KG1 (cell line): ENCODE measurements at regions not wholly inside any gene's neighbourhood (a gene's known extent, or its start where the extent isn't known, plus 50 kb on each side); places are given as distances from the start of the nearest gene placed in this dataset.
"Not testable (repeated sequence)": the region's sequence is repeated elsewhere in the genome, so short reads cannot be mapped to it uniquely, and the experiment has no call there.

Source experiments
- DNase-seq: peaks from one replicate; lab custom pipeline; 2025; lab: John Stamatoyannopoulos, UW

DNA sequence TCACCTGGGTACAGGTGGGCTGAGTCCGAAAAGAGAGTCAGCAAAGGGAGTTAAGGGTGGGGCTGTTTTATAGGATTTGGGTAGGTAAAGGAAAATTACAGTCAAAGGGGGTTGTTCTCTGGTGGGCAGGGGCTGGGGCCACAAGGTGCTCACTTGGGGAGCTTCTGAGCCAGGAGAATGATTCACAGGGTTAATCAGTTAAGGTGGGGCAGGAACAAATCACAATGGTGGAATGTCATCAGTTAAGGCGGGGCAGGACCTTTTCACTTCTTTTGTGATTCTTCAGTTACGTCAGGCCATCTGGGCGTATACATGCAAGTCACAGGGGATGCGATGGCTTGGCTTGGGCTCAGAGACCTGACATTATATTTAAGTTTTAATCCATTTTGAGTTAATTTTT lies 179.7 kb upstream of the TRPC7 start:
- not testable (repeated sequence) for DNase-seq

DNA sequence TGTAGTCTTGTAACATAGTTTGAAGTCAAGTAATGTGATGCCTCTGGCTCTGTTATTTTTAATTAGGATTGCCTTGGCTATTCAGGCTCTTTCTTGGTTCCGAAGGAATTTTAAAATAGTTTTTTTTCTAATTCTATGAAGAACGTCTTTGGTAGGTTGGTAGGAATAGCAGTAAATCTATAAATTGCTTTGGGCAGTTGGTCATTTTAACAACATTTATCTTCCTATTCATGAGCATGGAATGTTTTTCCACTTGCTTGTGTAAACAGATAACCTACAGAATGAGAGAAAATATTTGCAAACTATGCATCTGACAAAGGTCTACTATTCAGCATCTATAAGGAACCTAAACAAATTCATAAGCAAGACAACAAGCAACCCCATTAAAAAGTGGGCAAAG lies 173.2 kb upstream of the TRPC7 start:
- no peak for DNase-seq

DNA sequence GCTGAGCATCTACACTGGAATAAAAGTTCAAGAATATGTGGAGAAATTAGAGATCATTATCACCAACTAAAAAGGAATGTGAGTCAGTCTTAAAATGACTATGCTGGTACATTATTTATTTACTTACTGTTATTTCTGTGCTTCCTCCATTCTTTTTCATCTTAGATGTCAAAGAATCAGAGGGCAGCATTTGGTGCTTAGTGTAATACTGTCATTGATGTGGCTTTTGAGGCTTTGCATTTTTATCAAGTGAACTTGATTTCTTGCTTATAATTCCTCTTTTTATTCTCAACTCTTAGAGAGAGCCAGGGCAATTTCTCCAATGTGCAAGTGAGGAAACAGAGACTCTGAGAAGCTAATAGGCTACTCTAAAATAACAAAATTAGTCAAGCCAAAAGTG lies 163.7 kb upstream of the TRPC7 start:
- no peak for DNase-seq

DNA sequence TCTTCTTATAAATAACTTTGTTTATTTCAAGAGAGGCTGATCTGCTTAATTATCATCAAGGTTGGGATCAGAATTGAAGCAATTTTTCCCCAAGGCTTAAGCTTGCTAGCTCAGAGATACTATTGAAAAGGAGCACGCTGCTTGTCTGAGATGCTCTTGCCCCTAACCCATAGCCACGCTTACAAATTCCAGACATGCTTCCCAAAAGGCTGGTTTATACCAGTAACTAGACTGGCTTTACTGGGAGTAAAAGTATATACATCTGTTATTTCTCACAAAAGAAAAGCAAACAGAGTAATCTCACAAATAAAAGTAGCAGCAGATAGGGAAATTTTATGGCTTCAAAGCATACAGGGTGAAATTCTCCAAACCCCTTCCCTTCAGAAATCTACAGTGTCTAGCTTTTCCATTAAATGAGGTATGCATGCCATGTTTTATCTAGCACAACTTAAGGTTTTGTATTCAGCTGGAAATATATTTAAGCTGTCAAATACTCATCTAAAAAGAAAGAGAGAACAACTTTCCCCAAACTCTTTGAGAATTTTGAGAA lies 163.2 kb upstream of the TRPC7 start:
- no peak for DNase-seq

DNA sequence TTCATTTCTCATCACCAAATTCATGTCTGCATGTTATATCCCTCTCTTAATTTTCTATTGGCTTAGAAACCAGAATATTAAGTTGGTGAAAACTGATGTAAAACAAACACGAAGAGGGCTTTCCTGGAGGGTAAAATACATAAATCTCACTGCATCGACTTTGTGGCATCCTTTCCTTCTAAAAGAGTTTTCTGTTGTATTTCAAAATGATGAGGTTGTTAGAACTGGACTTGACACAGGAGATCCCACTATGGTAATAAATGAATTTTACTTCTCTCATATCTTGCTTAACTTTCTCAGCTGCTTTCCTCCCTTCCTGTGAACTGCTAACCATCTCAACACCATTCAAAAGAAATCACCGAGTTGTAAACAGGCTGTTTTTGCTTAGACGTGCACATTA lies 162.0 kb upstream of the TRPC7 start:
- no peak for DNase-seq

DNA sequence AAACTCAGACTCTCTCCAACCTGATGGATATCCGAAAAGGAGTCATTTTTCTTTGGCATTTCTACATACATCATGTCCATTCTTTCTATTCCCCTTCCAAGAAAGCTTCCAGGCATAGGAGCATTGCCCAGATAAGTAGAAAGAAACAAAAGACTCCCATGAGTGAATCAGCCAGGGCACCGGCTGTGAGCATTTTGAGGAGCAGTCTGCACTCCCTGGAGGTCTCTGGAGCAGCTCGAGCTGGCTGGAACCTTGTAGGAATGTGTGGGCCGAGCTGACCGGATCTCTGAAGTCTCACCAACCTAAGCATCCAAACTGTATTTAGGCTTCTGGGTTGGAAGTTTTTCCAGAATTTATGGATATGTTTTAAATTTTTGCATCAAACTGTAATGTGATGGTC lies 161.4 kb upstream of the TRPC7 start:
- DNase-seq: no peak

DNA sequence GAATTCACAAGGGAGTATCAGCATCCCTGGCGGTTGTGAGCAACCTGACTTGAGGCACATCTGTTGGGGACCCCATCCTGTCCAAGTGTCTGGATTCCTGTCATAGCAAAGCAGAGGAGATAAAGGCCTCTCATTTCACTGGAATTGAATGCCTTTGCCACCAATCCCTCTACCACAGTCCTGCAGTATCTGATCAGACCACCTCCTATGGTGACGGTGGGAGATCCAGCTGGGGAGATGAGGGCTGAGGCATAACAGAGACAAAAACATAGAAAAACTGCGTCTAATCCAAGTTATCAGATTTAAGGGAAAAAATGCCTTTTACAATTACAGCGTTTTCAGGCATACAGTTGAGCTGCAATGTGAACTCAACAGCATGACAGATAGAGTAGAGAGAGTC lies 160.7 kb upstream of the TRPC7 start:
- no peak for DNase-seq

DNA sequence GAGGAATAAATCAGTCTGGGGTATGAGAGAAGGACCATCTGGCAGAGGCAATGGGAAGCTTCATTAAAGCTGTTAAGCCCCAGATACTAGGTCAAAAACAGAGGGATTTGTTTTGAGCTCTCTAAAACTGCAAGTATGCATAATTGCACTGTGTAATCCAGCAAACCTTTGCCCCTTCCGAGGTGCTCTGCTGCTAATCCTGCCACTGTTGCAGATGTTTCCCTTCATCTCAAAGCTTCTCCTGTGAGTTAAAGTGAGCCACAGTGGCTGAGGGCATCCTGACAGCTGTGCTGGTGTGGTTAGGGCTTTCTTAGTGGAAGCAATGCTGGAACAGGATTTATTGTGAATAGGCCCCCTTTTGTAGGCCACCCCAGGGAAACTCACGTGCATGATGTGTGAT lies 160.3 kb upstream of the TRPC7 start:
- DNase-seq: no peak

DNA sequence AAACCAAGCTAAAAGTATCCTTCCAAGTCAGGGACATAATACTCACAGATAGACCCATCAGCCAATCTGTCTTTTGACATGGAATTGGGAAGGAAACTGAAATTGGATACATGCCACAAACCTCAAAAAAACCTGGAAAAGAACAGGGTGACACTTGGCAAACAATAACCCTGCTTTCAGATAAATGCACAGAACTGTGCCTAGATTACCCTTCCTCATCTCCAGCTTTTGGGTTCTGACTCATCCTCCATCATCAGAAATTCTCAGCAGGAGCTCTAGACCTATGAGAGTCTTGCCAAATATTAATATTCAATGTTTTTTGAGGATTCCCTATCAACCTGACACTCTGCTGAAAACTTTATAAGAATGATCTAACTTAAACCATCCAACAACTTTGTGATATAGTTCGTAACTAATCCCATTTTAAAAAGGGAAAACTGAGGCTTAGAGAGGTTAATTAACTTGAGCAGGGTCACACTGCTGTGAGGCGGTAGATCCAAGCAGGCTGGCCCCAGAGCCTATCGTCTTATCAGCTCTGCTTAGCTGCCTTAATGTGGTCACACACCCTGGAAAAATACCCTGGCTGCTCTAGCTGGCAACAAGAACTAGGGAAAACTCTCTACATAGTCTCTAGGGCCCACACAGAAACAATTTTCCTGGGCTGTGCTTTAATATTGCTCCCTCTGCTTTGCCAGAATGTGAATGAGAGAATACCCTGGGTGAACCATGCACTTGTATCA lies 157.0 kb upstream of the TRPC7 start:
- DNase-seq: no peak

DNA sequence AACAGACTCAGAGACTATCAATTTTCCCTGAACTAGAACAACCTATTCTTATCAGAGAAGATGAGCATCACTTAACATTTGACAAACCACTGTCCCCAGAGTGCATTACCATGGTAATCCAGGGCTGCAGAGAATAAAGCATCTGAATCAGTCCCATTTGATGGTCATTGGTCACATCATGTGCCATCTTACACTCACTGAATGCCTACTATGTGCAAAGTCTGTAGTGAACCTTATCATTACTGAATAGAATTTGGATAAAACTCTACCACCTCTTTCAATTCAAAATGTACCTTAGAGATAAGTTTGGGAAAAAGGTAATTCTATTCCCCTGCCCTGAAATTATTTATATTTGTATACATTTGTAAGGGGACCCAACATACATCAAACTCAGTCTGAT lies 156.4 kb upstream of the TRPC7 start:
- DNase-seq: no peak

DNA sequence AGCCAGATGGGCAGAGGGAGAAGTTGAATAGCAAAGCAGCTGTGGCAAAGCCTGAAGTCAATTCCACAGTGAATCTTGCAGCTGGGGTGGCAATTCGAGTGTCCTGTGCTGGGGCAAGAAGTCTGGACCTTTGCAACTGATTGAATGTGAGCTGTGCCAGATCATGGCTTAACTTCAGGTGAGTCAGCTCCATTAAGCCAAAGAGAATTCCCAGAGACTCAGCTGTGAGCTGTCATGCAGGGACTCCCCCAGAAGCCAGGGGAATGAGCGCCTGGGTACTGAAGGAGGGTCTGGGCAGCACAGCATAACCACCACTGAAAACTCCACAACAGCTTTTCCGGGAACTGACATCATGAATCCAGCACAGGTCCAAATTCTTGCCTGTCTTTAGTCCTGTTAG lies 153.5 kb upstream of the TRPC7 start:
- no peak for DNase-seq

DNA sequence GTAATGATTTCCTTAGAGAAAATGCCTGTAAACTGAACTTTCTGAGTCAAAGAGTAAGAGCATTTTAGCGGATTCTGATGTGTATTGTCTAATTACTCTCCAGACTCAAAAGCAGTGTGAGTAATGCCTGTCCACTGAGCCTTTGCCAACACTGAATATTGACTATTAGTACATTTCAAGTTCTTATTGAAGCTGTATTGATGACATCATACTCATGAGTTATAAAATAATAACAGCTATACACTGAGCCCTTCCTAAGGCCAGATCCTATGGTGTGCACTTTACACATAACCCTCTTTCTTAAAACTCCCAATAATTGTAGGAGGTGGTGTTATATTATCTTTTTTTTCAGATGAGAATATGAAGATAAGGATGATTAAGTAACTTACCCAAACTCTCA lies 152.8 kb upstream of the TRPC7 start:
- no peak for DNase-seq

DNA sequence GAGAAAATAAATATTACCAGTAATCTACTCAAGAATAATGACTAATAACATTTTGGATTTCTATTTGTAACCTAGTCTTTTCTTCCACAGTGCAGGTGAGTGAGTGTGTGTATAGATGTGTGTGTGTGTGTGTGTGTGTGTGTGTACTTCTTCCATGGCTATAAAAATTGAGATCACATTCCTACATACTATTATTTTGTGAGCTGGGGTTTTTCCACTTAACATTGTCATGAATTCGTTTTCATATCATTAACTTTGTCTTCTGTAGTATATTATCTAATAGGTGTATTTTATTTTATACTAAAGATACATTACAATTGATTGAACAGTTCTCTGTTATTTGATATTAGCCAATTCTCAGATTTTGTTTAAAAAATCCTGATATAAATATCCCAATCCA lies 152.4 kb upstream of the TRPC7 start:
- DNase-seq: no peak

DNA sequence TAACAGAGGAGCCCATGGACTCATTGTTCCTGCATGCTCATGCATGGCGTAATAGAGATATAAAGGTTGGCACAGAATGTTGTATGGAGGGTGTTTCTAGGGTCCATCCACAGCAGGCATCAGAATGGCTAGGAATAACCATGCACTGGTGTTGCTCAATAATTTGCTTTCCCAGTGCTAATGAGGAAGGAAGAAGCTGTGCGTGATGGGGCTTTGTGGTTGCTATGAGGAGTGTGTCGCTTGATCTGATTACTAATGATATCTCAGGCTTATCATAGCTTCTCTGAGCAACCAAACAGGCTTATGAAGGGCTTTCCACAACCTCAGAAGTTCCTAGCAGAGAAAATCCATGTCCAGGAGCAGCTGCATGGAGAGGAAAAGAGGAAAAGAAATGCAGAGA lies 151.3 kb upstream of the TRPC7 start:
- no peak for DNase-seq

DNA sequence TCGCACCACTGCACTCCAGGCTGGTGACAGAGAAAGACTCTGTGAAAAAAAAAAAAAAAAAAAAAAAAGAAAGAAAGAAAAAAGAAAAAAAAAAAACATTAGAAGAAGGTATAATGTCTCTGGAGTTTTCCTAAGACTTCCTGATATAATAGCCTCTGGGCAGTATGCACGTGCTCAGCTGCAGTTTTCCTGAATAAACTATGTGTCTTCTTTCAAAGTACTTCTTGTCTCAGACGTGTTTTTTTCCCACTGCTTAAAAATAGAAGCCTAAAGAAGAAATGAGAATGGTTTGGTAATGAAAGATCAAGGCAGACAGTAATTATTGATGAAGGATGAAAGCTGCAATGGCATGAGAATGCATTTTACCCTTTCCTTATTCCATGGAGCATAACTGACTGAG lies 148.1 kb upstream of the TRPC7 start:
- no peak for DNase-seq

DNA sequence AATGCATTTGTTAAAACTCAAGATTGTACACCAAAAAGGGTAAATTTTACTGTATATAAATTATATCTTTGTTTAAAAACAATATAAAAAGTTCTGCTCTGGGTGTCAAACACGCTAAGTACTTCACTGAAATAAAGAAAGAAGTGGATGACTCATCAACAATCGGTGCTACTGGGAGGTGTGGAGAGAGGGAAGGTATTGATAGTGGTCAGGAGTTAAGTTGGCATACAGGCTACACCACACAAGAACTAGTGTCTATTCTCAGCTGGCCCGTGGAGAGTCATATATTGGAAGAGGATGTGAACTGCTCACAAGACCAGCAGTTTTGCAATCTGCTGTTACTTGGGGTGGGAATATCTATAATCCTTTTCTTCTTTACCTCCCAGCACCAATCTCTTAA lies 145.7 kb upstream of the TRPC7 start:
- no peak for DNase-seq

DNA sequence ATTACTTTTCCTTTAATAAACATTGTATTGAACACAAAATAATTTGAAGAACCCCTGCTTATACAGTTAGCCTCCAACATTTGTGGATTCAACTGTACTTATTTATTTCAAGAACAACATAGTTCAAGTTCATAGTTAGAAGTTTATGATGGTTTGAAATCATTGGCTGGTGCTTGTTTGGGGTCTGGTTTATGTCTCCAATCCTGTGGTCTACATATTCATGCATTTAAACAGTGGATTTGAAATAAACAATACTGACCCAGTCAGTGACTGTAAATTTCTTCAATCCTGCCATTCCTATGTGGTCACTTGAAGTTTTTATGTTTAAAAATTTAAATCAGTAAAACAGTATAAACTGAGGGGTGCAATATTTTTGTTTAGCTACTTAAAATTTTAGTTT lies 145.1 kb upstream of the TRPC7 start:
- no peak for DNase-seq

DNA sequence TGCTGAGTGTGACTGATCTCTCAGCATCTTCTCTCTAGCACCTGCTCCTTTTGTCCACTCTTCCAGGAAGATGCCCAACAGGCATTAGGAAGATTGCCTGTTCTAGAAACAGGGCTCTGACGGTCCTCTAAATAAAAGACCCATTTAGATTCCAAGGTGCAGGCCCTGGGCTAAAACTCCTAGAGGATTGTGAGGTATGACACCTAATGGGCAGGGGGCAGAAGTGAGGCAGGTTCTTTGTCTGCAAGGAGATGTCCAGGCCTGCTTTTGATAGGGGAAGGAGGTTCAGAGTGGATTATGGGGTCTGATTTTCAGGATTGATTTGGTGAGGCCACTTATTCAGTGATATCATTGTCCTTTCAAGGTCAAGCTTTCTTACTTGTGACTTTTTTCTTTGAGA lies 140.8 kb upstream of the TRPC7 start:
- no peak for DNase-seq

DNA sequence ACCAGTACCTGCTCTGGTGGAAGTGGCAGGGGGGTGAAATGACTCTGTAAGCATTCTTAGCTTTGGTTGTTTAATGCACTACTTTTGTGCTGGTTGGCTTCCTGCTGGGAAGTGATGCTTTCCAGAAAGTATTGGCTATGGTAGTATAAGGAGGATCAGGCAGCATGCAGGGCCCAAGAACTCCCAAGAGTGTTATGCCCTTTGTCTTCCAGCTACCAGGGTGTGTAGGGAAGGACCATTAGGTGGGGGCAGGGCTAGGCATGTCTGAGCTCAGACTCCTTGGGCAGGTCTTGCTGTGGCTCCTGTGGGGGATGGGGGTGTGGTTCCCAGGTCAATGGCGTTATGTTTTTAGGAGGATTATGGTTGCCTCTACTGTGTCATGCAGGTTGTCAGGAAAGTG lies 135.8 kb upstream of the TRPC7 start:
- DNase-seq: no peak

DNA sequence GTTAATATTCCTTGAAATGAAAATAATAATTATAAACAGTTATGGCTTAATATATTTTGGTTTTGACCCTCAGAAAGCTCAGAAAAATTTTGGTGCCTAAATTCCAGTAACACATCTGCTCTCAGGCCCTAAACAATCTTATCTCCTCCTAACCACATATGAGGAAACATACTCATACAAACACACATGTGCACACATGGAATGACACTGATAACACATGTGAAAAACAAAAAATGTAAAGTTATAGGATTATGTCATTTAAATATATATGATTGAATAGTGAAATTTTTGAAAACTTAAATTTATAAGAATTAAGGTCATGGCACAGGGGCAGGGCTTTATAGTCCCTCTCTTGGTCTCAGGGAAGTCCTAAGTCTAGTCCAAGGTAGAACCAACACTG lies 127.2 kb upstream of the TRPC7 start:
- no peak for DNase-seq

DNA sequence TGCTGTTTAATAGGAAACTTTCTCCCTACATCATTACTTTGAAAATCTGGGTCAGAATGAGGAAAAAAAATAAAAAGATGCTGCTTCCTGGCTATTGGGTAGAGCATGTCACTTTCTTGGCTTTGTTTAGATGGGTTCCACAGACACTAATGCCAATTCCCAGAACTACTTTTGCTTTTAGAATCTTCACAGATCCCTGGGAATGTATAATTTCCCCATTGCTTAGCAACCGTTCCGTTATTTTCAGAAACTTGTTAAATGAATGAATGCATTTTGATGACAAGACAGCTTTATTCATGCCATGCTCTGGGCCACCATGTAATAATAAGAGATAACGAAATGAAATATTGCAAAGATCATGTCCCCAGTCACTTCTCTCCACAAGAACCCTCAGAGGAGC lies 126.5 kb upstream of the TRPC7 start:
- no peak for DNase-seq

DNA sequence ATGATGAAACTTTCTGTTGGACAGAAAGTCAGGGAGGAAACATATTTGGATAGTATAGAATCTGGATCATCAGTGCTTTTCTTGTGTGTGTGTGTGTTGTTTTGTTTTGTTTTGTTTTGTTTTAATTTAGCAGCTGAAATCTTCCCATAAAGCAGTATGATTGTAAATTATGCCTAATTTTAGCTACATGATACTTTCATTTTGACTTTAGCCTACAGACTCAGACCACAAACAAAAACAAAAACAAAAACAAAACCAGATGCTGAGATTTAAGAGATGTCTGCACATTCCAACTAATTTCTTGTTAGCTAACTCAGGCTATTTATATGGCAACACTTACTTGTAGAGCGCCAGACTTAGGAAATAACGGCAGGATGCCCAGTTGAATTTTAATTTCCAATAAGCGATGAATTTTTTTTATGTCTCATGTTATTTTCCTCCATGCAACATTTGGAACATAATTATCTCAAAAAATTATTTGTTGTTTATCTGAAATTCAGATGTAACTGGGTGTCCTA lies 119.5 kb upstream of the TRPC7 start:
- no peak for DNase-seq

DNA sequence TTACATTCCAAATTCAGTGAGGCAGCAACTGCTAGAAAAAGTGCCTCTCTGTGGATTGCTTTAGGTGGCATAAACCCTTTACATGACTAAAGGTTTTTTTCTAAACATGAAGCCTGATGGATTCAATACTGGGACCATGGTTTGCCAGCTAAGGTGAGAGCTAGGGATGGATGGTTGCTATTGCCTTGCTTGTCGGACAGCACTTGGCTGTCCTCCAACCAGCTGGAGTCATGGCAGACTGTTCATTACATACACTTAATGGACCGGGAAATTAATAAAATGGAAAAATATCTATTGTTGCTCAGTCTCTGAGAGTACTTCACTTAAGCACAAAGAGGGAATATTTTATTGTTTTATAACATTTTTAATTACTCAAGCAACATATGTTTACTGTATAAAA lies 116.9 kb upstream of the TRPC7 start:
- no peak for DNase-seq

DNA sequence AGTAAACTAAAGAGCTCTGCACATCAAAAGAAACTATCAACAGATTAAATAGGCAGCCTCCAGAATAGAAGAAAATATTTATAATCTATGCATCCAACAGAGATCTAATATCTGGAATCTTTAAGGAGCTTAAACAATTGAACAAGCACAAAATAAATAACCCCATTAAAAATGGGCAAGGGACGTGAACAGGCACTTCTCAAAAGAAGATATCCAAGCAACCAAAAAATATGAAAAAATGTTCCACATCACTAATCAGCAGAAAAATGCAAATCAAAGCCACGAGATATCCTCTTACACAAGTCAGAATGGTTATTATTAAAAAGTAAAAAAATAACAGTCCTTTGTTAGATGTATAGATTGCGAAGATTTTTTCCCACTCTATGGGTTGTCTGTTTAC lies 109.1 kb upstream of the TRPC7 start:
- no peak for DNase-seq
